Left ventricle myocardium inferior (tissue), 1 donor: ENCODE measurements at regions not wholly inside any gene's neighbourhood (a gene's known extent, or its start where the extent isn't known, plus 50 kb on each side); places are given as distances from the start of the nearest gene placed in this dataset.

Experiments
- DNase-seq: peaks from one replicate; pipeline ENCODE4 v3.0.0-alpha.2; 2020
- H3K27ac ChIP-seq: fragments of 200-600 bp; replicated peaks from 2 replicates; pipeline ENCODE4 v1.8.0; 2021
- H3K27me3 ChIP-seq: fragments of 200-600 bp; 2 replicates; pipeline ENCODE4 v1.8.0; 2021; ENCODE audit warnings: low read depth
- H3K36me3 ChIP-seq: fragments of 200-600 bp; 2 replicates; pipeline ENCODE4 v1.8.0; 2021
- H3K4me1 ChIP-seq: fragments of 200-600 bp; 2 replicates; pipeline ENCODE4 v1.8.0; 2021
- H3K4me3 ChIP-seq: fragments of 200-600 bp; 2 replicates; pipeline ENCODE4 v1.8.0; 2021; ENCODE audit warnings: mild to moderate bottlenecking, moderate library complexity
- H3K9me3 ChIP-seq: fragments of 200-600 bp; replicated peaks from 2 replicates; pipeline ENCODE4 v1.8.0; 2021
- CTCF ChIP-seq: fragments of 200-600 bp; IDR thresholded peaks from 2 replicates; pipeline ENCODE4 v1.8.0; 2021; ENCODE audit warnings: antibody characterized with exemption, mild to moderate bottlenecking, borderline replicate concordance
- intact Hi-C: fragments of 100-400 bp; cut with micrococcal nuclease; formaldehyde crosslinking; loops from one replicate; pipeline ENCODE4 v1.11.0; 2022
- donor health status: DM: no; HTN: yes; CAD: no; lungs with severe emphysema.

GRCh38 chrX:39805022-39805421, 292.7 kb downstream of the BCOR start:
- no peak overlapping the region for H3K27ac ChIP-seq
- peaks cover 10% of the 10 kb centered on the region for H3K4me1 ChIP-seq
- TF ChIP-seq CTCF = no peak
- no peak overlapping the region for H3K4me3 ChIP-seq
- no peaks in the 10 kb centered on the region for H3K9me3 ChIP-seq
- no peaks in the 10 kb centered on the region for H3K27me3 ChIP-seq
- H3K36me3 ChIP-seq = no peaks in the 10 kb centered on the region
- DNase-seq = no peak
- intact Hi-C loops = no loop called here

DNA sequence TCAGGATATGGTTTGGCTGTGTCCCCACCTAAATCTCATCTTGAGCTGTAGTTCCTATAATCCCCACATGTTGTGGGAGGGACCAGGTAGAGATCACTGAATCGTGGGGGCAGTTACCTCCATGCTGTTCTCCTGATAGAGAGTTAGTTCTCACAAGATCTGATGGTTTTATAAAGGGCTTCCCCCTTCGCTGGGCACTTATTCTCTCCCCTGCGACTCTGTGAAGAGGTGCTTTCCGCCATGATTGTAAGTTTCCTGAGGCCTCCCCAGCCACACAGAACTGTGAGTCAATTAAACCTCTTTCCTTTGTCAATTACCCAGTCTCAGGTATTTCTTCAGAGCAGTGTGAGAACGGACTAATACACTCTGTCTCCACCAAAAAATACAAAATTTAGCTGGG, 291.9 kb downstream of the BCOR start:
- H3K27me3 ChIP-seq = no peaks in the 10 kb centered on the region
- no peak overlapping the region for H3K4me3 ChIP-seq
- no peak for DNase-seq
- no peaks in the 10 kb centered on the region for H3K9me3 ChIP-seq
- no peak for TF ChIP-seq CTCF
- H3K36me3 ChIP-seq = no peaks in the 10 kb centered on the region
- peaks cover 10% of the 10 kb centered on the region for H3K4me1 ChIP-seq
- no peak overlapping the region for H3K27ac ChIP-seq
- intact Hi-C loops = no loop called here

GRCh38 chrX:39808471-39808917, 289.3 kb downstream of the BCOR start:
- no peaks in the 10 kb centered on the region for H3K9me3 ChIP-seq
- no peak for TF ChIP-seq CTCF
- DNase-seq = no peak
- no peaks in the 10 kb centered on the region for H3K27me3 ChIP-seq
- H3K4me3 ChIP-seq = no peak overlapping the region
- intact Hi-C loops = no loop called here
- H3K27ac ChIP-seq = peak overlapping the region; percentile 19
- H3K36me3 ChIP-seq = no peaks in the 10 kb centered on the region
- H3K4me1 ChIP-seq = peaks cover 10% of the 10 kb centered on the region

- no peak for TF ChIP-seq CTCF
- intact Hi-C loops = no loop called here
Measured at GRCh38 chrX:39809331-39809730, 288.4 kb downstream of the BCOR start.

GRCh38 chrX:39810901-39811300, 286.9 kb downstream of the BCOR start:
- Histone ChIP-seq H3K27ac (no peak overlapping the region), H3K27me3 (no peaks in the 10 kb centered on the region), H3K4me1 (peaks cover 23% of the 10 kb centered on the region), H3K36me3 (no peaks in the 10 kb centered on the region), H3K4me3 (no peak overlapping the region), H3K9me3 (no peaks in the 10 kb centered on the region)
- TF ChIP-seq CTCF = no peak
- no peak for DNase-seq
- intact Hi-C loops = loop anchor here (10.0 kb wide), 2 partner anchors 76 to 274 kb away; no protein-coding TSS in a partner anchor

More at GRCh38 chrX:39809331-39809730, 288.4 kb downstream of the BCOR start:
- Histone ChIP-seq H3K4me1 (peaks cover 16% of the 10 kb centered on the region), H3K27me3 (no peaks in the 10 kb centered on the region), H3K9me3 (no peaks in the 10 kb centered on the region), H3K36me3 (no peaks in the 10 kb centered on the region), H3K27ac (peak overlapping the region; percentile 19), H3K4me3 (no peak overlapping the region)
- DNase-seq = no peak

- no peaks in the 10 kb centered on the region for H3K27me3 ChIP-seq
- H3K36me3 ChIP-seq = no peaks in the 10 kb centered on the region
- peaks cover 23% of the 10 kb centered on the region for H3K4me1 ChIP-seq
- no peak overlapping the region for H3K4me3 ChIP-seq
- H3K27ac ChIP-seq = no peak overlapping the region
- no peak for DNase-seq
- intact Hi-C loops = loop anchor here (10.0 kb wide), 2 partner anchors 77 to 273 kb away; no protein-coding TSS in a partner anchor
- no peak for TF ChIP-seq CTCF
- no peaks in the 10 kb centered on the region for H3K9me3 ChIP-seq
Measured at GRCh38 chrX:39811376-39811775, 286.4 kb downstream of the BCOR start.
